ENCODE measurements at regions not wholly inside any gene's neighbourhood (a gene's known extent, or its start where the extent isn't known, plus 50 kb on each side); places are given as distances from the start of the nearest gene placed in this dataset.

GRCh38 chr18:39938676-39939608 lies 2016.1 kb upstream of the PIK3C3 start:
- Histone ChIP-seq H3K36me3 (ENCODE audit: control insufficient read depth in 2 of 2, insufficient read depth in 2 of 2, low read length in 1 of 2) (no peaks in the 10 kb centered on the region), H3K27ac (ENCODE audit: control insufficient read depth, insufficient read depth) (no peak overlapping the region), H3K4me3 (no peak overlapping the region), H4K20me1 (ENCODE audit: control insufficient read depth, insufficient read depth) (no peaks in the 10 kb centered on the region), H3K27me3 (replicated peaks in 1 of 2; ENCODE audit: control insufficient read depth in 2 of 2, insufficient read depth in 2 of 2, low read length in 1 of 2) (no peaks in the 10 kb centered on the region), H3K9me3 (replicated peaks; ENCODE audit: control insufficient read depth, insufficient read depth, low read length) (no peaks in the 10 kb centered on the region), H3K4me1 (ENCODE audit: control insufficient read depth, insufficient read depth, low read length) (no peaks in the 10 kb centered on the region), H2AFZ (ENCODE audit: control insufficient read depth, low read depth, low read length) (no peak overlapping the region), H3K9ac (ENCODE audit: control insufficient read depth, insufficient read depth, low read length) (no peak overlapping the region), H3K4me2 (ENCODE audit: control insufficient read depth, insufficient read depth) (no peak overlapping the region), H3K79me2 (ENCODE audit: control insufficient read depth, insufficient read depth, low read length) (no peaks in the 10 kb centered on the region)
- in situ Hi-C loops (cut with MboI) (no loop called here), intact Hi-C loops (cut with micrococcal nuclease; ENCODE audit: unreplicated experiment) (no loop called here)
- POLR2A ChIA-PET, result interaction anchor here (0.6 kb wide), 1 partner anchor 159 kb away, joined by 3 read pairs; no protein-coding TSS in a partner anchor
- TF ChIP-seq HDAC6 (IDR thresholded peaks at IDR 0.05; ENCODE audit: unreplicated experiment) (no peak), CHD1 (IDR thresholded peaks at IDR 0.05; ENCODE audit: low read depth, low read length) (no peak), ZZZ3 (IDR thresholded peaks at IDR 0.05; ENCODE audit: control insufficient read depth, insufficient read length, low read depth) (no peak), JUNB (IDR thresholded peaks at IDR 0.05) (no peak), IKZF1 (conservative IDR thresholded peaks at IDR 0.05) (no peak), LARP7 (IDR thresholded peaks at IDR 0.05) (no peak)
- SMC1A ChIA-PET (ENCODE audit: uncharacterized antibody, unreplicated experiment), result interaction anchor here (0.6 to 0.7 kb wide), 2 partner anchors 67 to 303 kb away, joined by 3 to 4 read pairs; no protein-coding TSS in a partner anchor
- no TSS peak for BruUV-seq (replicated peaks)
- ATAC-seq, result peak; percentile 54
- CTCF ChIA-PET, result no interaction called here
- 18% methylated on average over 4 of the region's 4 CpGs for WGBS (ENCODE audit: insufficient coverage, insufficient replicate concordance, low lambda C conversion rate, missing lambda C conversion rate)
- RAD21 ChIA-PET (ENCODE audit: unreplicated experiment), result interaction anchor here (1.2 kb wide), 1 partner anchor 8 kb away, joined by 3 read pairs; no protein-coding TSS in a partner anchor
- DNase-seq (ENCODE audit: low read depth, low spot score), result no peak
- FAIRE-seq, result no peak

- TF ChIP-seq SP1 (IDR thresholded peaks at IDR 0.05; ENCODE audit: low read depth, low read length) (no peak), SIX5 (IDR thresholded peaks at IDR 0.05; ENCODE audit: low read depth, low read length, severe bottlenecking) (no peak), SMAD5 (IDR thresholded peaks at IDR 0.05; ENCODE audit: low read depth) (no peak), RUNX3 (IDR thresholded peaks at IDR 0.05; ENCODE audit: low read length) (no peak), MTA2 (IDR thresholded peaks at IDR 0.05; ENCODE audit: low read depth) (no peak), ASH2L (IDR thresholded peaks at IDR 0.05; ENCODE audit: borderline replicate concordance, low read depth) (no peak), BCL11A (IDR thresholded peaks at IDR 0.05; ENCODE audit: low read depth, low read length) (no peak), STAT3 (IDR thresholded peaks at IDR 0.05; ENCODE audit: low read depth, low read length) (no peak), CBX5 (IDR thresholded peaks at IDR 0.05; ENCODE audit: low read depth) (no peak), EGR1 (IDR thresholded peaks at IDR 0.05; ENCODE audit: borderline replicate concordance in 1 of 2, low read depth in 2 of 2, low read length in 2 of 2) (no peak), WRNIP1 (IDR thresholded peaks at IDR 0.05; ENCODE audit: borderline replicate concordance, low read depth, low read length) (no peak)
- Histone ChIP-seq H3K4me1 (ENCODE audit: control insufficient read depth, insufficient read depth, low read length) (no peaks in the 10 kb centered on the region), H3K27ac (ENCODE audit: control insufficient read depth, insufficient read depth) (no peak overlapping the region), H3K4me3 (no peak overlapping the region), H2AFZ (ENCODE audit: control insufficient read depth, low read depth, low read length) (no peak overlapping the region), H3K79me2 (ENCODE audit: control insufficient read depth, insufficient read depth, low read length) (no peaks in the 10 kb centered on the region), H3K36me3 (ENCODE audit: control insufficient read depth in 2 of 2, insufficient read depth in 2 of 2, low read length in 1 of 2) (no peaks in the 10 kb centered on the region), H3K9me3 (replicated peaks; ENCODE audit: control insufficient read depth, insufficient read depth, low read length) (no peaks in the 10 kb centered on the region), H4K20me1 (ENCODE audit: control insufficient read depth, insufficient read depth) (no peaks in the 10 kb centered on the region), H3K27me3 (replicated peaks in 1 of 2; ENCODE audit: control insufficient read depth in 2 of 2, insufficient read depth in 2 of 2, low read length in 1 of 2) (no peaks in the 10 kb centered on the region), H3K9ac (ENCODE audit: control insufficient read depth, insufficient read depth, low read length) (no peak overlapping the region), H3K4me2 (ENCODE audit: control insufficient read depth, insufficient read depth) (no peak overlapping the region)
- CTCF ChIA-PET, result no interaction called here
- DNase-seq (ENCODE audit: low read depth, low spot score), result no peak
- RAD21 ChIA-PET (ENCODE audit: unreplicated experiment), result no interaction called here
- no peak for ATAC-seq
- intact Hi-C loops (cut with micrococcal nuclease; ENCODE audit: unreplicated experiment) (no loop called here), in situ Hi-C loops (cut with MboI) (no loop called here)
- no peak for FAIRE-seq
- no TSS peak for BruUV-seq (replicated peaks)
- POLR2A ChIA-PET, result no interaction called here
- WGBS (ENCODE audit: insufficient coverage, insufficient replicate concordance, low lambda C conversion rate, missing lambda C conversion rate), result 0% methylated on average over 2 of the region's 2 CpGs
- SMC1A ChIA-PET (ENCODE audit: uncharacterized antibody, unreplicated experiment), result no interaction called here
These were observed 2019.4 kb upstream of the PIK3C3 start for GRCh38 chr18:39935598-39935997.

Measured in GM12878 (cell line).